IPS-NIHi7 (cell line): ENCODE measurements at regions not wholly inside any gene's neighbourhood (a gene's known extent, or its start where the extent isn't known, plus 50 kb on each side); places are given as distances from the start of the nearest gene placed in this dataset.

ENCODE experiments used
- DNase-seq: peaks from one replicate; pipeline ENCODE4 v3.0.0; 2012; ENCODE audit warnings: mixed read lengths; ENCODE audit errors: extremely low spot score

DNA sequence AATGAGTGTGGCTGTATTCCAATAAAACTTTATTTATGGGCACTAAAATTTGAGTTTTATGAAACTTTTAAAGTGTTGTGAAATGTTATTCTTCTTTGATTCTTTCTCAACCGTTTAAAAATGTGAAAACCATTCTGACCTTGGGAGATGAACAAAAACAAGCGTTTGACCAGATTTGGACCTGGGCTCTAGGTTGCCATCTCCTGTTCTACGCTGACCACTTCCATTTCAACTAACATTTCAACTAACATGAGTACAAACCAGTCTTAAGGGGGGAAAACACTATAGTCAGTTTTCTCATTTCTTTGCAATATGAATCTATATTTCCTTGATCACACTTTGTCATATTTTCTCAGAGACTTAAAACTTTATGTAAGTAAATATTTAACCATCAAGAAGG is 118.4 kb upstream of the IRX5 start:
- no peak for DNase-seq

DNA sequence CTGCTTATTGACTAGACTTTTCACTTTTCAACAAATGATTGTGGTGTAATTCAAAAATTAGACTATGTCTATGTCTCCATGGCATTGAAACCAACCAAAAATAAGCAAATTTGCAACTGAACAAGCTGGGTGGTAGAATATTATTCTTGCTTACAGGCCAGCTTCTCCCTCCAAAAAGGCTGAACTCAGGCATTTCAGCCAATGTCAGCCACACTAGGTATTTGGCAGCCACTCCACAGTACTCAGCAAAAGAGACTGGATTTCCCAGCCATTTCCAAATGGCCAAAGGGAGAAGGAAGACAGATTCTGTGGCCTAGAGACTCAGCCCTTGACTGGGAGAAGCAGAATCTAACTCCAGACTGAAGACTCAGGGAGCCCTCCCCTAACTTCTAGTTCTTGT is 121.8 kb upstream of the IRX5 start:
- no peak for DNase-seq

DNA sequence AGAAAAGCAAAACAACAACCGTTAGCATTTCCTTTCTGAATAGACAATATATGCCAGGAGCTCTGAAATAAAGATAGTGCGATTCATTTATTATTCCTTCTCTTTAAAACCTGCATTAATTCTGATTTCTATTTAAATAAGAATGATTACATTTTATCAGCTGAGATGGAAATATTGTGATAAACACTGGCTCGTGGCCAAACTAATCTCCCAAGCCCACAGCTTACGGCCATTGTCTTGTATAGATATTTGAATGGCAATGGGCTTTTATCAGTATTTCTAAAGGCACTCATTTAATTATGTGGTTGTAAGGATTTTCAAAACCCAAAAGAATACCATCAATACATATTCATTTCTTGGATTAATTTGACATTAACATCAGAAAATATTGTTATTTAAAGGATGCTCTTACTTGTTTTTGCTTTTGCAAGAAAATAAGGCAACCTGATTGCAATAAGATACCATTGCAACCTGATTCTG is 123.7 kb upstream of the IRX5 start:
- no peak for DNase-seq

DNA sequence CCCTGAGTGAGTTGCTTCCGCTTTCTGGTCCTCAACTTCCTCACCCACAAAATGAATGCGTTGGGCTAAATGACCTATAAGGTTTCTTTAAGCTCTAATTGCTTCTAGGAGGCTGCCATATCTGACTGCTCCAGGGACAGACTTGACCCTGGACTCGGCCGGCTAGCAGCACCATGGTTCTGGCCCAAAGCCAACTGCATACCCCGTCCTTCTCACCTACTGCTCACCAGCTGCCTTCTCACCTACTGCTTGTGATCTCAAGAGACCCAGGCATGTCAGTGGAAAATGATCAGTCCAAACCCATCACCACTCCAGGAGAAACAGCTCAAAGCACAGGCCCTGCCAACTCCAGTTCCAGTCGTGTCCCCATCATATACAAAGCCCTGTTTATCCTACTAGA is 124.3 kb upstream of the IRX5 start:
- DNase-seq = no peak

DNA sequence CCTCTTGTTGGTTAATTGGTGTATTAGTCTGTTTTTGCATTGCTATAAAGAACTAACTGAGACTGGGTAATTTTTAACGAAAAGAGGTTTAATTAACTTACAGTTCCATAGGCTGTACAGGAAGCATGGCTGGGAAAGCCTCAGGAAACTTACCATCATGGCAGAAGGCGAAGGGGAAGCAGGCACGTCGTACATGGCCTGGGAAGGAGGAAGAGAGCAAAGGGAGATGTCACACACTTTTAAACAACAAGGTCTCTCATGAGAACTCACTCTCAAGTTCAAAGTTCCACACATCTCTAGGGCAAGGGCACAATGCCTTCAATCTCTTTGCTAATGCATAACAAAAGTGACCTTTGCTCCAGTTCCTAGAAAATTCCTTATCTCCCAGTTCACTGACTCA is 125.0 kb upstream of the IRX5 start:
- DNase-seq = no peak

DNA sequence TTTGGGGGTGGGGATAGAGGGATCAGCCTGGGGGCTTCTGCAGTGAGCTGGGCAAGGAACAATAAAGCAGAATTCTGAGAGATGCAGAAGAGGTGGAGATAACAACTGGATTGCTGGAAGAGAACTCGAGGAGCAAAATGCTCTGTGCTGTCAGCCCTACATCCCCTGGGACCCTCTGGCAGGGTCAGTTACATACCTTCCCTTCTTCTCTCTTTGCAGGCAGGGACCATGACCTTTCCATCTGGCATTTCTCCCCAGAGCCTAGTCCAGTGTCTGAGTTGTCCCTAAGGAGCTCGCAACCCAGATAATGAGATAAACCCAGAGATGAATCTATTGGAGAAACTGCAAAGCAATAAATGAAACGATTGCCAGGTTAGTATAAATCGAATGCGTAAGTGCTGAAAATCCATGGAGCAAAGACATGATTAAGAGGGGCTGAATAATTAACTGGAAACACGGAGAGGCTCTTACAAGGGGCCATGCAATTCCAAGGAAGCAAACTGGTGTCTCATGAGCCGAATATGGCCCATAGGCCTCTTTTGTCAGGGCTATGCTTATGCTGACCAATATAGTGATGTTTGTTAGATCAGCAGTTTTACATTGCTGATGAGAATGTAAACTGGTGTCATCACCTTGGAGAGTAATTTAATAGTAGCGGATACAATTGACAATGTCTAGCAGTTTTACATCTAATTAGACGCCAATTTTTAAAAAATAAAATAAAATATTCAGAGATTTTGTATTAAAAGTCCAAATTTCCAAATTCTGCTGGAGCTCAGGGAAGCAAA is 129.4 kb upstream of the IRX5 start:
- DNase-seq = no peak

DNA sequence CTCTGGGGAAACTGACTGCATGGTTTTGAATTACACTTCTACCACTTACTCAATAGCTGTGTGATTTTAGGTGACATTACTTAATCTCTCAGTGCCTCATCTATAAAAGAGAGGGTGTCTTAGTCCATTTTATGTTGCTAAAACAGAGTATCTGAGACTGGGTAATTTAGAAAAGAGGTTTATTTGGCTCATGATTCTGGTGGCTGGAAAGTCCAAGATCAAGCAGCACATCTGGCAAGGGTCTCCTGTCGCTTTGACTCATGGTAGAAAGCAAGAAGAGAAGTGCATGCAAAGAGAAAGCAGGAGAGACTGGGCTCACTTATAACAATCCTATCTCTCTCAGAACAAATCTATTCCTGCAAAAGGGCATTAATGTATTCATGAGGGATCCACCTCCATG is 132.4 kb upstream of the IRX5 start:
- no peak for DNase-seq

DNA sequence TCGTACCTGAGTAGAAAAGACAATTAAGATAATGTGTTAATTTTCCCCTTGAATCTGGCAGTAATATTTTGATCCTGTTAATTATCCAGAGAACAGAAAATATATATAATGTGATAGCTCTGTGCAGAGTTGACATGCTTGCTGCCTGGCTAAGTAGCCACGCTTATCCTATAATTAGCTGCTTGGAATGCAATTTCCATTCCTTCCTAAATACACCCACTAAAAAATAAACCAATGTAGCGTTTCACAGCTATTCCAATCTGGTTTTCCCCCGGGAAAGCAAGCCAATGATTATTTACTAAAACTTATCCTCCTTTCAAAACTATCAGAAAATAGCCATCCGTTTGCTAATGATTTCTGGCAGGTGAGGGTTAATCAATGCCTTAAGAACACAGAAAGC is 134.5 kb upstream of the IRX5 start:
- DNase-seq = no peak

DNA sequence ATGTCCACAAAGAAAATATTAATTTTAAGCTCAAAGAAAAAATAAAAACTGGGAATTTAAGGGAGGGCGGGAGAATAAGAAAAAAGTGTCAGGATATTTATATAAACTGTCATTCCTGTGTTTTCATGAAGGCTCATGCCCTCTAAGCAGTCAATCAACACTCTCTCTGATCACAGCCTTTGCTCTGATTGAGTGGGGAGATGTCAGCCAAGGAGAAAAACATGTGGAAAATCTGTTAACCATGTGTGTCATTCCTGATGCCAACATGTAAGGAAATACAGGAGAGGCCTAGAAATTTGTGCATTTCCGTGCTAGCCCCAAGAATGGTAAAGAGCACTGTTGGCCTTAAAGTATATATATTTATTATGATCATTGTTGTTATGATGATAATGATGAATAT is 137.9 kb upstream of the IRX5 start:
- DNase-seq = no peak

DNA sequence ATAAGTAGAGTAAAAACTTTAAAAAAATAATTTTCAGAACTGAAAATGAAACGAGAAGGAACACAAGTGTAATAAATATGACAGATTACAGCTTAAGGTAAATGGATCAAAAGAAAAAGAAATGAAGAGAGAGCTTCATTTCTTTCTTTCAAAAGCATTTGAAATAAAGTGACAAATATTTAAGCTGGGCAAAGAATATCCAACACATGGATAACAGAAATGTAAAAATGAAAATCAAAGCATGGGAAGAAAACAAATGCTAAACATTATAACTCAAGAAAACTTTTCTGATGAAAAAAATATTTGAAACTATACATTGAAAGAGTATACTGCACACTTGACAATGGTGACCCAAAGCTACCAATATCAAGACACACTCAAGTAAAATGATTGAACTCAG is 143.6 kb upstream of the IRX5 start:
- DNase-seq = no peak

DNA sequence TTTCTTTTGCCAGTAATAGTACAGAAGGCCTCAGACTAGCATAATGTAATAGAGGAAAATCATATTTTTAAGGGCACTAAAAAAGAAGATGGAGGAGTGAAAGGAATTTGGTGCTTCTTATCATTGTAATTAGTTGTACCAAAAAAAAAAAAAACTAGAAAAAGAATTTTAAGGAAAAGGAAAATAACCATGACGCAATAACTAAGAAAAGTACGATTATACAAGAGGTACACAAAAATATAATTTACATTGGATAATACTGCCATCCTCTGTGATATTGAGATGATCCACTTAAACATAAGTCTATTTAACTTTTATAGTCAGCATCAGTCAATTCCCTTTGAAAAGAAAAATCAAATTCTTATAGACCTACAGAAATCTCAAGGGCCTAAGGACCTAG is 146.7 kb upstream of the IRX5 start:
- DNase-seq = no peak

DNA sequence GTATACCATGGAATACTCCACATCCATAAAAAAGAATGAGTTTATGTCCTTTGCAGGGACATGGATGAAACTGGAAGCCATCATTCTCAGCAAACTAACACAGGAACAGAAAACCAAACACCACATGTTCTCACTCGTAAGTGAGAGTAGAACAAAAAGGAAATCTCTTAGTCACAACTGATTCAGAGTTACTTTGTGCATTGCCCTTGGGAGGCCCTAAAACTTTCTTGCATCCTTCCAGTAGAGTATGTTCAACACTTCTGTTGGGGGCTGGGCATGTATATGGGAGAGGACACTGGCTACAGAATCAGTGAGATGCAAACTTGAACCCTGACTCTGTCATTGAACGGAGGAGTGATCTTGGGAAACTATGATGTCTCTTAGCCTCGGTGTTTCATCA is 147.4 kb upstream of the IRX5 start:
- DNase-seq = no peak

DNA sequence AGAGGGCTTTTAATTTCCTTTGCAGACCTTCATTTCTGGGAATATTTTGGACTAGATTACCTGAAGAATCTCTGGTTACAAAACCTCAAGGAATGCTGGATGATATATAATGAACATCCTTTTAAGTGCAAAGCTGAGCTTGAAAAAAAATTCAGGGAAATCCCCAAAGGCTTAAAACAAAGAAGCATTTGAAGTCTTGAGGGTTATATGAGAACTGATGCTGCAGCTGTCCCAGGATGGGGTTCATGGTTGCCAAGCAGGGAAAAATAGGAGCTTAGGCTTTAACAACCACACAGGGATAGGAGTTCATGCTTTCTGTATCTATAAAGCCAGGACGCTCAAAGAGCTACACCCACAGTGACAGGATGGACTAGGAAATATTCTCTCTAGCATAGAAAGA is 150.4 kb upstream of the IRX5 start:
- no peak for DNase-seq

DNA sequence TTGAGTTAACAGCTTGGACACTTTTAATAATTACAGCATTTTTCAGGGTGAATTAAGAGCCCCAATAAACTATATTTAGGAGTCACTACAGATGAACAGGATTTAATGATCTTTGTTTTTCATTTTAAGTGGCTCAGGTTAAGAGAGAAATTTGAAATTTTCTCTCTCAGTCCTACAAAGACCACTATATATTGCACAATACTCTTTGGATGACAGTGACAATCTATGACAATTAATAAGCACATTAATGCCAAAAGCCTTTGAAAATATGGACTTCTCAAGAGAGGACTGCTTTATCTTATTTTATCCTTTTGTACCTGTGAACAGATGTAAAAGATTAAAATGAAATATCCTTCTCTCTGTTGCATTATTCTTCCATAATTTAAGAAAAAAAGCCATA is 151.1 kb upstream of the IRX5 start:
- DNase-seq = no peak

DNA sequence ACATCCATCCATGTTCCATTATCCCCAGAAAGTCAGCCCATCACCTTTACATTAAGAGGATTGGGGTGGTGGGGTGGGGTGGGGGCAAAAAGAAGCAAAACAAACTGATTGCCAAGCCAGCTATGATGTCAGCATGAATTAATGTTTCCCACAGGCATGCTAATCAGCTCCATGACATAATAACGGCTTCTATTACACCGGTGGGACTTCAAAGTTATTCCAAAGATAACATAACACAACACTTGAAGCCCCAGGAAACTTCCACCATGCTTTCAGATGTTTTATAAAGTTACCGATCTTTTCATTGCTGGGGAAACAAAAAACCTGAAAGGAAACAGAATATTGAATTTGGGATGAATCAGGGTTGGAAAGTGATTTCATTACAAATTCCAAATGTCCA is 155.9 kb upstream of the IRX5 start:
- DNase-seq = no peak

DNA sequence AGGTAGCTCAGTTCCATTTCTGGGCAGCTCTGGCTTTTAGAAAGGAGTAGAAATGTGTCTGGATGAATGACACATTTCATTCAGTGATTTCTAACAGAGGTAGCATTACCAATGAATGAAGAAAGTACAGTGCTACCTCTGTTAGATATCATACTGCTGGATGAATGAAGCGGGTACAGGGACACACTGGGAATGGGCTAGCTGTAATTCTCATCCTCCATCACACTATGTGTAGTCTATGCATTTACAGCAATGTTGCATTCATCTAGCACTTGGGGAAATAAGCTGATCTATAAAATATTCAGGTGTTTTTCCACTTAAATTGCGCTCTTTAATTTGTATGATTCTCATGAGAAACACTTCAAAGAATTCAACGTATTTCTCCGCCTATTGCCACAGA is 158.3 kb upstream of the IRX5 start:
- no peak for DNase-seq

DNA sequence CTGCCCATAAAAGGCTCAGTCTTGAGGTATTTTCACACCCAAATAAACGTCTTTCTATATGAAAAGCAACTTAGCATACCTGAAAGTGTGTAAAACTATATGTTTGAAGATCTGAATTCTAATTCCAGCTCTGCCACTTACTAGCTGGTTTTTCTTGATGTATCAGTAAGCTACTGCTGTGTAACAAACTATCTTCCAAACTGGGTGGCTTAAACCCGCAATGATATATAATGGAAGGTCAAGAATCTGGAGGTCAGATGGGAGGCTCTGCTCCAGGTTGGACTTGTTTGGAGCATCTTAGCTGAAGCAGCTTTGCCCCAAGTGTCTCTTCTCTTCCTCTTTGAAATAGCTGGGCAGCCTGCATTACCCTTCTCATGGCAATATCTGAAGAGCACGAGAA is 164.3 kb upstream of the IRX5 start:
- no peak for DNase-seq

DNA sequence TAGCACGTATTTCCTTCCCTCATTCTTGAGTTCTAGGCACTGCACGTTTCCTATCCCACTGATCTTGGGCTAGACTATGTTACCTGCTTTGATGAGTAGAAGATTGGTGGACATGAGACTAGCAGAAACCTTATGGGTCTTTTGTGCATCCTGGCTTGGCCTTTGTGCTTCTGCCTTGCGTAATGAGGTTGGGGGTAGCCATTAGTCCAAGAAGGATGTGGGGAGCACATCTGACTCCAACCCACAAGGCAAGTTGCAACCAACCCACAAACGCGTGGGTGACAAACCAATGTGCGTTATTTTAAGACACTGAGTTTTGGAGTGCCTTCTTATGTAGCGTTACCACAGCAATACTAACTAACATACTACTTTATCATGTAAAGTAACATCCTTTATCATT is 180.4 kb upstream of the IRX5 start:
- no peak for DNase-seq

DNA sequence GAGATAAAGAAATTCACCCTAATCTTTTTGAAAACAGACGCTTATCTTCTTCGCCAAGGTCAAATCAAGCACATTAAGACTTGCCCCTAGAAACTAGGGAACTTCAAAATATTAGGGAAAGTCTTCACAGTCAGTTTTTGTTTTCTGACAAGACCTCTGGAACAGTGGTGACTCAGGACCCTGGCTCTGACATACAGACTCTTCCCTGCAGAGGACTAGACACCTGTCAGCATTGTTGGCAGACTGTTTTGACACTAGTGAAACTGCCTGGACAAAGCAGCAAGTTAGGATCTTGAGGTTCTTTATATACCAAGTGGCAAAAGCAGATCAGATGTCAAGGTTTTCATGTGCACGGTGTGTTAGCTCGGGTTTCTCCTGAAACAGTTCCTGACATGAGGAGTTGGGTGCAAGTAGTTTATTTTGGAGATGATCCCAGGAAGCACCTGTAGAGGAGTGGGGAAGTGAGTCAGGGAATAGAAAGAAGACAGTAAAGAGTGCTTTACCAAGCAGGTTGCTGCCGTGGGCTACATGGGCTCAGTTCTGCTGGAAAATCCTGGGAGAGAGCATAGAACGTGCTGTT is 182.0 kb upstream of the IRX5 start:
- DNase-seq = no peak

DNA sequence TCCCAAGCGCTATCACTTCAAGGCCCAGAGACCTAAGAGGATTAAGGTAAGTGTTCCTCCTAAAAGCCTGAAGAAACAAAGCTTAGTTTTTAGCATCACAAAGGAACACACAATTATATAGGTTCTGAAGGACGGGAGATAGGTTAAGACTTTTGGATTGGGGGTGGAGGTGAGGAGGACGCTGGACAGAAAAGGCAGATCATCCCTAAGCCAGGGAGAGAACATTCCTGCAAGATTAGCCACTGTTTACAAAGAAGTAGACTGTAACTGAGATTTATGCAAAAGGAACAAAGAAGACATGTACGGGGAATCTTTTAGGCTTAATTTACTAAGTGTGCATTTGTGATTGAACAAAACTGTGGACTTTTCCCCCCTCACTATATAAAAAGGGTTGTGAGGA is 184.1 kb upstream of the IRX5 start:
- DNase-seq = no peak

DNA sequence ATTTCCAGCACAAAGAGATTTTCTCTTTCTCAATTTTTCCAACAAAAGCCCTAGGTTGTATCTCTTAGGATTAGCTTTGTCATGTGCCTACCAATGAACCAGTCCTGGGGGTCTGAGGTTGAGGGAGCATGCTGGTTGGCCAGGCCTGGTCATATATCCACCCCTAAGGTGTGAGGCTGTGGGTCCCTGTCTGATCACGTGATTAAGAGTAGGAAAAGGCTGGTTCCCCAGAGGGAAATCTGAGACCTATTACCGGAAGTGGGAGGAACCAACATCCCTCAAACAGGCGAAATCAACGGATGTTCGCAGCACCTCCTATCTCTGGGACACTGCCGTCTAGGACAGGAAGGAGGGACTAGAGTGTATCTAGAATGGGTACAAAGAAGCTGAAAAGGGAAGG is 185.7 kb upstream of the IRX5 start:
- DNase-seq = no peak

DNA sequence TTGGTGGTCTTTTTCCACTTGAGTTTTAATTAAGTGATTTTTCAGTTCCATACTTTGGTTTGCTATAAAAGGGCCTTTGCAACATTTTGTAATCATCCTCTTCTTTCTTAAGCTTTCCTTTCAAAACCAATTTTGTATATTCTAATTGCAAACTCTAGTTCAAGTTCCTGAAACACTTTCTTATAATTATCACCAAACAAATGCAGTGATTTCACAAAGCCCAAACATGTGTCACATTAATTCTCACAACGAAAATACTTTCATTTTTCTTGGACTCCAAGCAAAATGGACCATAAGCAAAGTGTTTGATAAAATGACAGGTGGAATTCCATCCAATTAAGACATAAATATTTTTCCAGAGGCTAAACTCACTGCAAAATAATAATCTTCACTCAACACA is 188.2 kb upstream of the IRX5 start:
- no peak for DNase-seq

DNA sequence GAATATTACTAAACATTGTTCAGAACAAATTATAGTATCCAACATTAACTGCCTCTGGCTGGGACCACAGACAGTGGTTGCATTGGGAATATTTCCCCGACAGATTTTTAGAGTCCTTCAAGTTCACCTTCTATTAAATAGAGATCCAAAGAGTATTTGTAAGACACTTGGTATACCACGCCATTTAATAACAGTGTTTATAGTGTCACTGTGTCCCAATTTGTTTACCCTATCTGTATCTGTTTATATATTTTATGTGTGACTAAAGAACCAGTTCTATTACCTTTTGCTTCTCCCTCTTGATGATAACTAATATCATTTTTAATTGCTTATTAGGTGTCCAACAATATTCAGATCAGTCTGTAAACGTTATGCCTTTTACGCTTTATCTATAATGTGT is 191.3 kb upstream of the IRX5 start:
- DNase-seq = no peak

DNA sequence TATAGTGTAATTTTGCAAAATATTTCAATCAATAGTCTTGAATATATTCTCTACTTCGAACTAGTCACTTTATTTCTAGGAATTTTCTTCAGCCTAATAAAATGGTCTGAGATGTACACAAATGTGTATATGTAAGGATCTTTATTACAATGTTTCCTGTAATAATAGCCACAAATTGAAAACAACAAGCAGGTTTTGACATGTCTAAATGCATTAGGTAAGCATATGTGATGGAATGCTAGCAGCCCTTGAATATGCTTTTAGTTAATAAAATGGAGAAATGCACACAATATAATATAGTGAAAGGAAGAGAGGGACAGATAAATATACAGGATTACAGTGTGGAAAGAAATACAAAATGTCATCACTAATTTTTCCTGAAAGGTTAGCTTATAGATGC is 196.5 kb upstream of the IRX5 start:
- DNase-seq = no peak
